SK-N-SH (cell line): ENCODE measurements at regions not wholly inside any gene's neighbourhood (a gene's known extent, or its start where the extent isn't known, plus 50 kb on each side); places are given as distances from the start of the nearest gene placed in this dataset.

Source experiments
- GABPA ChIP-seq: IDR thresholded peaks from 2 replicates; pipeline ENCODE4 v1.4.0; 2012; ENCODE audit warnings: low read depth, mild to moderate bottlenecking
- MEF2A ChIP-seq: IDR thresholded peaks from 2 replicates; pipeline ENCODE4 v1.4.0; 2012; ENCODE audit warnings: low read depth, borderline replicate concordance
- RAD21 ChIP-seq: IDR thresholded peaks from 2 replicates; pipeline ENCODE4 v1.6.1; 2012; ENCODE audit warnings: mild to moderate bottlenecking, low read length
- YY1 ChIP-seq: IDR thresholded peaks from 2 replicates; pipeline ENCODE4 v1.4.0; 2012; ENCODE audit warnings: low read depth, mild to moderate bottlenecking
- TF ChIP-seq, protein P1 (sequence below): fragments of 200-600 bp; sonication (generic); IDR thresholded peaks from 2 replicates; pipeline ENCODE4 v1.6.1; 2017; ENCODE audit warnings: antibody characterized with exemption, mild to moderate bottlenecking, moderate library complexity
- TF ChIP-seq, protein P2 (sequence below): IDR thresholded peaks from 2 replicates; pipeline ENCODE4 v1.6.1; 2012; ENCODE audit warnings: mild to moderate bottlenecking, low read depth, low read length, moderate library complexity
- TF ChIP-seq, protein P3 (sequence below): IDR thresholded peaks from 2 replicates; pipeline ENCODE4 v1.4.0; 2012; ENCODE audit warnings: low read depth, borderline replicate concordance

DNA sequence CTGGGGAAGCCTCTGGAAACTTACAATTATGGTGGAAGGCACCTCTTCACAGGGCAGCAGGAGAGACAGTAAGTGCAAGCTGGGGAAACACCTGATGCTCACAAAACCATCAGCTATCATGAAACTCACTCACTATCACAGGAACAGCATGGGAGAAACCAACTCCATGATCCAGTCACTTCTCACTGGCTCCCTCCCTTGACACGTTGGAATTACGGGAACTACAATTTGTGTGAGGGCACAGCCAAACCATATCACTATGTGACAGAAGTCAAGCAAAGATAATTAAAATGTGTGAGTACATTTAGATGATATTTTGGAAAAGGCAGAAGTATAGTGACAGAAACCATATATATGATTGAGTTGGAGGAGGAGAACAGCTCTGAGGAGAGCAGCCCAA is 474.0 kb upstream of the OLFM3 start:
- TF ChIP-seq, protein P1, sequence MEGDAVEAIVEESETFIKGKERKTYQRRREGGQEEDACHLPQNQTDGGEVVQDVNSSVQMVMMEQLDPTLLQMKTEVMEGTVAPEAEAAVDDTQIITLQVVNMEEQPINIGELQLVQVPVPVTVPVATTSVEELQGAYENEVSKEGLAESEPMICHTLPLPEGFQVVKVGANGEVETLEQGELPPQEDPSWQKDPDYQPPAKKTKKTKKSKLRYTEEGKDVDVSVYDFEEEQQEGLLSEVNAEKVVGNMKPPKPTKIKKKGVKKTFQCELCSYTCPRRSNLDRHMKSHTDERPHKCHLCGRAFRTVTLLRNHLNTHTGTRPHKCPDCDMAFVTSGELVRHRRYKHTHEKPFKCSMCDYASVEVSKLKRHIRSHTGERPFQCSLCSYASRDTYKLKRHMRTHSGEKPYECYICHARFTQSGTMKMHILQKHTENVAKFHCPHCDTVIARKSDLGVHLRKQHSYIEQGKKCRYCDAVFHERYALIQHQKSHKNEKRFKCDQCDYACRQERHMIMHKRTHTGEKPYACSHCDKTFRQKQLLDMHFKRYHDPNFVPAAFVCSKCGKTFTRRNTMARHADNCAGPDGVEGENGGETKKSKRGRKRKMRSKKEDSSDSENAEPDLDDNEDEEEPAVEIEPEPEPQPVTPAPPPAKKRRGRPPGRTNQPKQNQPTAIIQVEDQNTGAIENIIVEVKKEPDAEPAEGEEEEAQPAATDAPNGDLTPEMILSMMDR, result no peak
- TF ChIP-seq, protein P2, sequence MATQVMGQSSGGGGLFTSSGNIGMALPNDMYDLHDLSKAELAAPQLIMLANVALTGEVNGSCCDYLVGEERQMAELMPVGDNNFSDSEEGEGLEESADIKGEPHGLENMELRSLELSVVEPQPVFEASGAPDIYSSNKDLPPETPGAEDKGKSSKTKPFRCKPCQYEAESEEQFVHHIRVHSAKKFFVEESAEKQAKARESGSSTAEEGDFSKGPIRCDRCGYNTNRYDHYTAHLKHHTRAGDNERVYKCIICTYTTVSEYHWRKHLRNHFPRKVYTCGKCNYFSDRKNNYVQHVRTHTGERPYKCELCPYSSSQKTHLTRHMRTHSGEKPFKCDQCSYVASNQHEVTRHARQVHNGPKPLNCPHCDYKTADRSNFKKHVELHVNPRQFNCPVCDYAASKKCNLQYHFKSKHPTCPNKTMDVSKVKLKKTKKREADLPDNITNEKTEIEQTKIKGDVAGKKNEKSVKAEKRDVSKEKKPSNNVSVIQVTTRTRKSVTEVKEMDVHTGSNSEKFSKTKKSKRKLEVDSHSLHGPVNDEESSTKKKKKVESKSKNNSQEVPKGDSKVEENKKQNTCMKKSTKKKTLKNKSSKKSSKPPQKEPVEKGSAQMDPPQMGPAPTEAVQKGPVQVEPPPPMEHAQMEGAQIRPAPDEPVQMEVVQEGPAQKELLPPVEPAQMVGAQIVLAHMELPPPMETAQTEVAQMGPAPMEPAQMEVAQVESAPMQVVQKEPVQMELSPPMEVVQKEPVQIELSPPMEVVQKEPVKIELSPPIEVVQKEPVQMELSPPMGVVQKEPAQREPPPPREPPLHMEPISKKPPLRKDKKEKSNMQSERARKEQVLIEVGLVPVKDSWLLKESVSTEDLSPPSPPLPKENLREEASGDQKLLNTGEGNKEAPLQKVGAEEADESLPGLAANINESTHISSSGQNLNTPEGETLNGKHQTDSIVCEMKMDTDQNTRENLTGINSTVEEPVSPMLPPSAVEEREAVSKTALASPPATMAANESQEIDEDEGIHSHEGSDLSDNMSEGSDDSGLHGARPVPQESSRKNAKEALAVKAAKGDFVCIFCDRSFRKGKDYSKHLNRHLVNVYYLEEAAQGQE, result no peak
- TF ChIP-seq MEF2A, result no peak
- TF ChIP-seq, protein P3, sequence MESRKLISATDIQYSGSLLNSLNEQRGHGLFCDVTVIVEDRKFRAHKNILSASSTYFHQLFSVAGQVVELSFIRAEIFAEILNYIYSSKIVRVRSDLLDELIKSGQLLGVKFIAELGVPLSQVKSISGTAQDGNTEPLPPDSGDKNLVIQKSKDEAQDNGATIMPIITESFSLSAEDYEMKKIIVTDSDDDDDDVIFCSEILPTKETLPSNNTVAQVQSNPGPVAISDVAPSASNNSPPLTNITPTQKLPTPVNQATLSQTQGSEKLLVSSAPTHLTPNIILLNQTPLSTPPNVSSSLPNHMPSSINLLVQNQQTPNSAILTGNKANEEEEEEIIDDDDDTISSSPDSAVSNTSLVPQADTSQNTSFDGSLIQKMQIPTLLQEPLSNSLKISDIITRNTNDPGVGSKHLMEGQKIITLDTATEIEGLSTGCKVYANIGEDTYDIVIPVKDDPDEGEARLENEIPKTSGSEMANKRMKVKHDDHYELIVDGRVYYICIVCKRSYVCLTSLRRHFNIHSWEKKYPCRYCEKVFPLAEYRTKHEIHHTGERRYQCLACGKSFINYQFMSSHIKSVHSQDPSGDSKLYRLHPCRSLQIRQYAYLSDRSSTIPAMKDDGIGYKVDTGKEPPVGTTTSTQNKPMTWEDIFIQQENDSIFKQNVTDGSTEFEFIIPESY, result no peak
- no peak for TF ChIP-seq RAD21
- TF ChIP-seq YY1, result no peak
- no peak for TF ChIP-seq GABPA
